Upper lobe of left lung (tissue), 6 donors: ENCODE measurements at regions not wholly inside any gene's neighbourhood (a gene's known extent, or its start where the extent isn't known, plus 50 kb on each side); places are given as distances from the start of the nearest gene placed in this dataset.

ENCODE experiments used
- ATAC-seq, 2 donors: fragments of 200-7000 bp; cut with Tn5 transposase; one replicate each; pipeline ENCODE4 v1.9.1; 2022; ENCODE audit warnings: mild to moderate bottlenecking in 2 of 2, moderate library complexity in 2 of 2; ENCODE audit not compliant: low FRiP score in 2 of 2
- DNase-seq, 2 donors: peaks; one replicate each; pipeline ENCODE4 v3.0.0-alpha.2; 2019 to 2020
- H3K27ac ChIP-seq, 4 donors: fragments of 200-600 bp; sonication (generic); one replicate each; pipeline ENCODE4 v1.5.1; 2016 to 2019
- H3K27me3 ChIP-seq, 4 donors: fragments of 200-600 bp; sonication (generic); one replicate each; pipeline ENCODE4 v1.5.1; 2017 to 2019
- H3K36me3 ChIP-seq, 4 donors: fragments of 200-600 bp; sonication (generic); one replicate each; pipeline ENCODE4 v1.5.1; 2016 to 2019
- H3K4me1 ChIP-seq, 4 donors: fragments of 200-600 bp; sonication (generic); one replicate each; pipeline ENCODE4 v1.5.1; 2018 to 2019
- H3K4me3 ChIP-seq, 4 donors: fragments of 200-600 bp; sonication (generic); one replicate each; pipeline ENCODE4 v1.5.1; 2017 to 2019; ENCODE audit warnings: mild to moderate bottlenecking in 2 of 4, moderate library complexity in 1 of 4
- H3K9me3 ChIP-seq, 4 donors: fragments of 200-600 bp; sonication (generic); one replicate each; pipeline ENCODE4 v1.5.1; 2018 to 2019
- CTCF ChIP-seq, 6 experiments: fragments of 450-650 bp in 4 of 6; fragments of 200-600 bp in 2 of 6; sonication (generic) in 2 of 6; IDR thresholded peaks; one replicate each; pipeline ENCODE4 v1.5.1; 2016 to 2019; ENCODE audit warnings: antibody characterized with exemption in 6 of 6
- EP300 ChIP-seq, 4 donors: sonication (generic); formaldehyde crosslinking; IDR thresholded peaks; one replicate each; pipeline ENCODE4 v1.5.1; 2017; ENCODE audit warnings: antibody characterized with exemption in 4 of 4, control low read depth in 2 of 4
- POLR2A ChIP-seq, 4 donors: fragments of 450-650 bp; IDR thresholded peaks; one replicate each; pipeline ENCODE4 v1.5.1; 2016 to 2017; ENCODE audit warnings: antibody characterized with exemption in 4 of 4, mild to moderate bottlenecking in 2 of 4
- POLR2AphosphoS5 ChIP-seq, 2 donors: sonication (generic); formaldehyde crosslinking; IDR thresholded peaks; one replicate each; pipeline ENCODE4 v1.5.1; 2017; ENCODE audit warnings: antibody characterized with exemption in 2 of 2
- WGBS, 2 donors: methylation state at CpG; one replicate each; pipeline ENCODE4 v1.1.5; 2017 to 2018; 5-methylcytosine and 5-hydroxymethylcytosine counted together
- donor health status: DM: no; HTN: no; CAD: no; lungs with moderate emphysema.
- donor health status: DM: no; HTN: yes; CAD: no; lungs with severe emphysema.

- ATAC-seq (no peak), DNase-seq (peak in 1 of 2 donors; percentile 59)
- WGBS, 2 donors = 84 to 86% methylated on average over 21 to 26 of the region's 26 CpGs
These were observed 416.8 kb upstream of the HS6ST1 start for GRCh38 chr2:128735296-128735960.

DNA sequence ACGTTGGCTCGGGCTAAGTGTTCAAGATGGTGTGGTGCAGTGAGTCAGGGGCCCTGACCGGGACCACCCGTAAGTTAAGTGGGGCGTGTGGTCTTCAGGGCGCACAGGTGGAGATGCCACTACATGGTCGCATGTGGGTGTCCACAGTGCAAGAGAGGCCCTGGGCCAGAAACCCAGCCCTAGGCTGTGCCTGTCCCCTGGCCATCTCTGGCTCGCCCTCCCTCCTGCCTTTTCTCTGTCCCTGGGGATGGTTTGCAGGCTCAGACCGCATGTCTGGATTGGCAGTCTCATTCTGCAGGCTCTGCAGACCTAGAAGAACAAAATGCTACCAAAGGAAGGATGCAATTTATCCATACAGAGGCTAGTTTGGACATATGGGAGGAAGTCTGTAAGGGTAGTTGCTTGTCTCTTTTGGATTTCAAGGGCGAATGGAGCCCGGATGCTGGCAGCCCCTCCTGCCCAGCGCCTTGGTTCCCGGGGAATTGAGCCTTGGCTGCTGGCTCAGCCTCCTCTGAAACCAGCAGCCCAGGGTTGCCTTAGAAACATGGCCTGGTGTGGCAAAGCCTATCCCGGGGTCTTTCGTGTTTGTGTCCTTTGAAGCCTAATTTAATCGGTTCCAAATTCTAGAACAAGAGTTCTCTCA lies 417.5 kb upstream of the HS6ST1 start:
- DNase-seq = no peak
- Histone ChIP-seq H3K4me1 (peaks cover 29 to 38% (median 33%) of the 10 kb centered on the region in 4 donors), H3K27me3 (no peaks in the 10 kb centered on the region), H3K9me3 (no peaks in the 10 kb centered on the region), H3K27ac (no peak overlapping the region), H3K4me3 (peak overlapping the region in 3 of 4 donors; percentile 23 to 46 (median 38)), H3K36me3 (no peaks in the 10 kb centered on the region)
- ATAC-seq = no peak
- WGBS, 2 donors = 51 to 66% methylated on average over 11 to 15 of the region's 16 CpGs
- TF ChIP-seq CTCF (IDR thresholded peaks at IDR 0.05) (no peak), POLR2A (IDR thresholded peaks at IDR 0.05) (no peak), EP300 (IDR thresholded peaks at IDR 0.05) (no peak), POLR2AphosphoS5 (IDR thresholded peaks at IDR 0.05) (no peak)

More at GRCh38 chr2:128735296-128735960, 416.8 kb upstream of the HS6ST1 start:
- Histone ChIP-seq H3K4me1 (peaks cover 29 to 38% (median 33%) of the 10 kb centered on the region in 4 donors), H3K4me3 (no peak overlapping the region), H3K36me3 (no peaks in the 10 kb centered on the region), H3K27me3 (no peaks in the 10 kb centered on the region), H3K9me3 (no peaks in the 10 kb centered on the region), H3K27ac (peak overlapping the region in 1 of 4 donors; percentile 44)
- no peak for TF ChIP-seq POLR2A (IDR thresholded peaks at IDR 0.05)
- TF ChIP-seq EP300 (IDR thresholded peaks at IDR 0.05) = no peak
- TF ChIP-seq POLR2AphosphoS5 (IDR thresholded peaks at IDR 0.05) = no peak
- TF ChIP-seq CTCF (IDR thresholded peaks at IDR 0.05) = no peak

- ATAC-seq = peak; percentile 55 to 88
These were observed 418.2 kb upstream of the HS6ST1 start for GRCh38 chr2:128736689-128737545.

GRCh38 chr2:128737546-128737826 lies 418.8 kb upstream of the HS6ST1 start:
- WGBS, 2 donors = 94% methylated on average over 5 to 7 of the region's 7 CpGs
- no peaks in the 10 kb centered on the region for H3K27me3 ChIP-seq
- DNase-seq = no peak
- no peak overlapping the region for H3K27ac ChIP-seq
- H3K36me3 ChIP-seq = no peaks in the 10 kb centered on the region
- H3K4me3 ChIP-seq = no peak overlapping the region
- TF ChIP-seq POLR2AphosphoS5 (IDR thresholded peaks at IDR 0.05) (no peak), EP300 (IDR thresholded peaks at IDR 0.05) (no peak), CTCF (IDR thresholded peaks at IDR 0.05) (no peak), POLR2A (IDR thresholded peaks at IDR 0.05) (no peak)
- peaks cover 29 to 38% (median 33%) of the 10 kb centered on the region in 4 donors for H3K4me1 ChIP-seq
- ATAC-seq = no peak
- no peaks in the 10 kb centered on the region for H3K9me3 ChIP-seq

More at GRCh38 chr2:128736689-128737545, 418.2 kb upstream of the HS6ST1 start:
- Histone ChIP-seq H3K27me3 (no peaks in the 10 kb centered on the region), H3K36me3 (no peaks in the 10 kb centered on the region), H3K9me3 (no peaks in the 10 kb centered on the region), H3K27ac (no peak overlapping the region), H3K4me3 (peak overlapping the region in 3 of 4 donors; percentile 23 to 46 (median 38)), H3K4me1 (peaks cover 29 to 38% (median 33%) of the 10 kb centered on the region in 4 donors)
- TF ChIP-seq POLR2AphosphoS5 (IDR thresholded peaks at IDR 0.05) (no peak), CTCF (IDR thresholded peaks at IDR 0.05) (peak; percentile 89 to 94 (median 92))
- WGBS, 2 donors = 44 to 70% methylated on average over 15 to 32 of the region's 71 CpGs
- DNase-seq = peak; percentile 69 to 91
